SK-N-SH treated with all-trans-retinoic acid at 6 μM for 48 hours (cell line): ENCODE measurements at regions not wholly inside any gene's neighbourhood (a gene's known extent, or its start where the extent isn't known, plus 50 kb on each side); places are given as distances from the start of the nearest gene placed in this dataset.

Experiments
- ARNTL ChIP-seq: fragments of 450-650 bp; formaldehyde crosslinking; IDR thresholded peaks from 2 replicates; pipeline ENCODE4 v1.5.0; 2020; ENCODE audit warnings: low read depth, mild to moderate bottlenecking, moderate library complexity, borderline replicate concordance
- BACH2 ChIP-seq: fragments of 250-450 bp; sonication (Bioruptor Pico); IDR thresholded peaks from 2 replicates; pipeline ENCODE4 v1.9.0; 2021; ENCODE audit warnings: mild to moderate bottlenecking, borderline replicate concordance
- CREB5 ChIP-seq: fragments of 250-450 bp; sonication (Bioruptor Pico); IDR thresholded peaks from 2 replicates; pipeline ENCODE4 v1.5.1; 2020; ENCODE audit warnings: low read depth, mild to moderate bottlenecking, moderate library complexity
- CSDC2 ChIP-seq: fragments of 250-450 bp; sonication (Bioruptor Pico); IDR thresholded peaks from 2 replicates; pipeline ENCODE4 v1.5.0; 2020; ENCODE audit warnings: mild to moderate bottlenecking, moderate library complexity
- GLIS3 ChIP-seq: fragments of 250-450 bp; sonication (Bioruptor Pico); IDR thresholded peaks from 2 replicates; pipeline ENCODE4 v1.5.0; 2020; ENCODE audit warnings: mild to moderate bottlenecking, moderate library complexity
- OSR1 ChIP-seq: fragments of 250-450 bp; sonication (Bioruptor Pico); IDR thresholded peaks from 2 replicates; pipeline ENCODE4 v1.8.0; 2022; ENCODE audit warnings: moderate library complexity, mild to moderate bottlenecking, inconsistent platforms
- PATZ1 ChIP-seq: fragments of 250-450 bp; sonication (Bioruptor Pico); IDR thresholded peaks from 2 replicates; pipeline ENCODE4 v1.8.0; 2020; ENCODE audit warnings: mild to moderate bottlenecking, moderate library complexity, borderline replicate concordance
- RARB ChIP-seq: fragments of 250-450 bp; sonication (Bioruptor Pico); IDR thresholded peaks from 2 replicates; pipeline ENCODE4 v1.8.0; 2021; ENCODE audit warnings: mild to moderate bottlenecking, moderate library complexity
- TOX ChIP-seq: fragments of 250-450 bp; sonication (Bioruptor Pico); IDR thresholded peaks from 2 replicates; pipeline ENCODE4 v1.8.0; 2021; ENCODE audit warnings: mild to moderate bottlenecking, moderate library complexity, borderline replicate concordance
- TSHZ2 ChIP-seq: fragments of 250-450 bp; sonication (Bioruptor Pico); IDR thresholded peaks from 2 replicates; pipeline ENCODE4 v1.5.0; 2020; ENCODE audit warnings: mild to moderate bottlenecking, moderate library complexity
- ZFP3 ChIP-seq: fragments of 250-450 bp; sonication (Bioruptor Pico); IDR thresholded peaks from 2 replicates; pipeline ENCODE4 v1.5.0; 2020; ENCODE audit warnings: mild to moderate bottlenecking, moderate library complexity
- ZFP30 ChIP-seq: fragments of 450-650 bp; formaldehyde crosslinking; IDR thresholded peaks from 2 replicates; pipeline ENCODE4 v1.5.0; 2022; ENCODE audit warnings: mild to moderate bottlenecking, moderate library complexity

- TF ChIP-seq CREB5 (no peak), CSDC2 (CRISPR knock-in tag) (no peak), TOX (CRISPR knock-in tag) (no peak), OSR1 (CRISPR knock-in tag) (no peak), RARB (CRISPR knock-in tag) (no peak), GLIS3 (CRISPR knock-in tag) (no peak), BACH2 (CRISPR knock-in tag) (no peak), ZFP30 (CRISPR knock-in tag) (no peak), ARNTL (CRISPR knock-in tag) (no peak), ZFP3 (CRISPR knock-in tag) (no peak), PATZ1 (no peak), TSHZ2 (CRISPR knock-in tag) (no peak)
Measured at GRCh38 chr13:31444266-31444856, 244.6 kb downstream of the B3GLCT start.
